Heart left ventricle (tissue), 13 donors: ENCODE measurements at regions not wholly inside any gene's neighbourhood (a gene's known extent, or its start where the extent isn't known, plus 50 kb on each side); places are given as distances from the start of the nearest gene placed in this dataset.

Source experiments
- CTCF ChIP-seq, 12 donors: fragments of 200-600 bp; sonication (generic) in 4 of 12; IDR thresholded peaks; one replicate each; pipeline versions ENCODE4 v1.5.0 to v1.8.0; 2018 to 2022; ENCODE audit warnings: antibody characterized with exemption in 12 of 12, mild to moderate bottlenecking in 5 of 12
- POLR2A ChIP-seq, 2 donors: fragments of 450-650 bp; IDR thresholded peaks; one replicate each; pipeline ENCODE4 v1.6.1; 2017; ENCODE audit warnings: antibody characterized with exemption in 2 of 2, mild to moderate bottlenecking in 2 of 2, moderate library complexity in 2 of 2
- donor health status: ischemic (EF 13 %, LVEDD 7.1; RV severe dilation, severe dysfunction).
- donor health status: DM: no; HTN: yes; CAD: no.
- donor health status: DM: no; HTN: no; CAD: no.
- donor health status: ischemic (EF 25% LVEDD 6.9; RV normal size, moderate dysfunction).
- donor health status: ischemic (EF 25% LVEDD 5.7; RV mildly dilated, moderate dysfunction).
- donor health status: ischemic (EF 35%, LVEDD 5.7; RV mildly dilated, moderate dysfunction).
- donor health status: nonischemic (EF 11% LVEDD 7.7; RV severe dilation, severe dysfunction).
- donor health status: DM: yes; HTN: yes; CAD: no.
- donor health status: PGD.
- donor health status: ischemic (EF 29% LVEDD 5.4; RV normal size, mild dysfunction).
- donor health status: nonischemic (EF 23%, LVEDD 6.1; RV moderate dilation, normal function).

- TF ChIP-seq POLR2A (IDR thresholded peaks at IDR 0.05) (no peak), CTCF (IDR thresholded peaks at IDR 0.05) (no peak)
Measured at GRCh38 chr11:116394022-116394421, 378.8 kb downstream of the BUD13 start.
